ENCODE measurements at regions not wholly inside any gene's neighbourhood (a gene's known extent, or its start where the extent isn't known, plus 50 kb on each side); places are given as distances from the start of the nearest gene placed in this dataset.
"Not testable (repeated sequence)": the region's sequence is repeated elsewhere in the genome, so short reads cannot be mapped to it uniquely, and the experiment has no call there.

DNA sequence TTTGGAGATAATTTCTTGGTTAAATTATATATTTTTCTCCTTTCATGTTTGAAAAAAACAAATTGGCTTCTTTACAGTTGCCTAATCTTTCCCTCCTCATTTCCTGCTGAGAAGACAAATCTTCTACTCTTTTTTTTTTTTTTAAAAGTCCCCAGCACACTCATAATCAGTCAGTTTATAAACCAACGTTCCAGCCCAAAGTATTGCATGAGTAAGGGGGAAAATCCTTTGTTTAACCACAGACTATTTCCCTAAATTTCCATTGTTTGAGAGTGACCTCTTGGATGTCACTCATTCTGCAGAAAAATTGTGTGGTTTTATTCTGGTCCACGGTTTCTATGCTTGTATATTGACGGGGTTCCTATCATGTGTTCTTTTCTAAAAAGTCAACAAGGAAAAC is 55.1 kb upstream of the TLR4 start:
- DNase-seq = no peak

DNA sequence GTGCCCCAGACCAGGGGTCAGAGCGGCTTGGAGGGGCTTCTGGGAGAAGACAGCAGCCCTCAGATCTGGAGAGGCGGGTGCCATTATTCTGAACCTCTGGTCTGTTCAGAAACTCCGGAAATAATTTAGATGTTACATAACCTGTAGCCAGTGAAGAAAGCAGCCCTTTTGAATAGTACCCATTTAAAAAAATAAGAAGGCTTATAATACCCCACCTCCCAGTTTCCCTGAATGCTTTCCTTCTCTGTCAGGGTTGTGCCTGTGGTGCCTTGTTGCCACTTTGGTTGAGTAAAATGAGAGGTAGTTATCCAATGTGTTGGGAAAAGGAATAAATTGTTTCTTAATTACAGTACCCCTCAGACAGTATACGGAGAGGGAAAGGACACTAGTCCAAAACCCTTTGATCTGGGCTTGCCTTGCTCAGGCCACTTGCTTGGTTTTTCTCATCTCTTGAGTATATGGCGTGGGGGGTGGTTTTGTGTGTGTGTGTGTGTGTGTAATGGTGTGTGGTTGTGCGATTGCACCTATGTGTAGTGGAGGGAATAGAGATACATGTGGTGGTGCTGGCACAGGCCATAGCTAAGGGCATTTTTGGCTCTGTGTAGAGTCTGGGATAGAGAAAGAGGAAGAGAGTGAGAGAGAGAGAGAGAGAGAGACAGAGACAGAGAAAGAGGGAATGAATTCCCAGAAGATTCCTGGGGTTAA is 59.1 kb upstream of the TLR4 start:
- no peak for DNase-seq

DNA sequence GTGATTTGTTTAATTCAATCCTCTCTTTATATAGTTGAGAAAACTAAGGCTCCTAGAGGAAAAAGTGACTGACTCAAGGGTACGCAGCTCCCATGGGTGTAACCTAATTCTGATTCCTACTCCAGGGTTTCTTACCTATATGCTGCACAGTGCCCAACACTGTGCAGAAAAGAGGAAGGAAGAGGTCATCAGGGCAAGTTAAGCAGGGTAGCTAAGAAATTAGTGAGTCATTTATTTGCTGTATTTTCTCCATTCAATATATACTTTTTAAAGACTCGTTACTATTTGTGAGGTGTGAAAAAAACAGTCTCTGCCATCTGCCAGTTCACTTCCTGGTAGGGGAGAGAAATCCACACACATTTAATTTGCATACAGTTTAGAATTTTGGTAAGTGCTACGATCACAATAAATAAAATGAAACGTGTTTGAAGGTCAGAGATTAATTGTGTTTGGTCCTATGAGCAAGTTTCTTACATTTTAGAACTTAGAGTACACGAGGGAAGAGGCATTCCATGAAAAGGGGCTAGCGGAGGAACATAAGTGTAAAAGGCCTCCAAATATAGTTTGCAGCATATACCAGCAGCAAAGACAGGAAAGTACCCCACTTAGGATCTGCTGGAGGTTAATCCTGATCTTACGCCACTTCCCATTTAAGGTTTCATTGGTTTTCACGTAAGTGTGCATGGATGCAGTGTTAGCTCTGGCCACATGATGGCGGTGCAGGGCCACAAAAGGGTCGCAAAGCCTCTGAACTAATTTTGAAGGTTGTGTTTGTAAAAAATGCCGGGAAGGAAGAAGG is 59.9 kb upstream of the TLR4 start:
- peak; percentile 58 for DNase-seq

DNA sequence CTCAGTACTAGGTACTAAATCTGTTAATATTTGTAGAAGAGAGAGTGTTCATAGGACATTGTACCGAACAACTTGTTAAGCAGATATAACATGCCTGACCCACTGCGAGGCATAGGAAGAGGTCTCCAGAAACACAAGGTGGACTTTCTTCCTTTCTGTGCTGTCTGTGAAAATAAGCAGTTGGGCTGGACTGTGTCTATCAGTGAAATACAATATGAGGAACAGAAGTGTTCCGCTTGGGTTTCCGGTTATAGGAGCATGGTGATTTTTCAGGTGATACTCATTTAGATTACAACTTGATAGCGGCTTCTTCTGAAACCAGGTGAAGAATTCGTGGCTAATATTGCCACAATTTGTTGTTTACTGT is 60.9 kb upstream of the TLR4 start:
- DNase-seq = no peak

DNA sequence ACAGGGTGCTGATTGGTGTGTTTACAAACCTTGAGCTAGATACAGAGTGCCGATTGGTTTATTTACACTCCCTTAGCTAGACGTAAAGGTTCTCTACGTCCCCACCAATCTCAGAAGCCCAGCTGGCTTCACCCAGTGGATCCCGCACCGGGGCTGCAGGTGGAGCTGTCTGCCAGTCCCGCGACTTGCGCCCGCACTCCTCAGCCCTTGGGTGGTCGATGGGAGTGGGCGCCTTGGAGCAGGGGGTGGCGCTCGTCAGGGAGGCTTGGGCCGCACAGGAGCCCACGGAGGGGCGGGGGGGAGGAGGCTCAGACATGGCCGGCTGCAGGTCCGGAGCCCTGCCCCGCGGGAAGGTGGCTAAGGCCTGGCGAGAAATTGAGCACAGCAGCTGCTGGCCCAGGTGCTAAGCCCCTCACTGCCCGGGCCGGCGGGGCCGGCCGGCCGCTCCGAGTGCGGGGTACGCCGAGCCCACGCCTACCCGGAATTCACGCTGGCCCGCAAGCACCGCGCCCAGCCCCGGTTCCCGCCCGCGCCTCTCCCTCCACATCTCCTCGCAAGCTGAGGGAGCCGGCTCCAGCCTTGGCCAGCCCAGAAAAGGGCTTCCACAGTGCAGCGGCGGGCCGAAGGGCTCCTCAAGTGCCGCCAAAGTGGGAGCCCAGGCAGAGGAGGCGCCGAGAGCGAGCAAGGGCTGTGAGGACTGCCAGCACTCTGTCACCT is 61.5 kb upstream of the TLR4 start:
- not testable (repeated sequence) for DNase-seq

DNA sequence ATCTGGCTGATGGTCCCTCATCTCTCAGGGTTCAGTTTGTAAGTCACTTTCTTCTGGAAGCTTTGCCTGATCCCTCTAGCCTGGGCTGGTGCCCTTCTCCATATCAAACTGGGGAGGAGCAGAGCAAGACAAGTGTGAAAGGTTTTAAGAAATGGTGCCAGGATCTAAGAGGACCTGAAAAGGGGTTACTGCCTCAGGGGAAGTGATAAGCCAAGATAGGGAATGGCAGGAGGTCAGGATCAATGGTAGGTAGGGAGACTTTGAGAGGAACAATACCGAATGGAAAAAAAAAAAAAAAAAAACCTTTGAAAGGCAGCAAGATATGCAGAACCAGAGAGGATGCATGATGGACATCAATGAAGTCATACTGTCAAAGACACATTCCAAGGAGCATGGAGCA is 67.5 kb upstream of the TLR4 start:
- no peak for DNase-seq

DNA sequence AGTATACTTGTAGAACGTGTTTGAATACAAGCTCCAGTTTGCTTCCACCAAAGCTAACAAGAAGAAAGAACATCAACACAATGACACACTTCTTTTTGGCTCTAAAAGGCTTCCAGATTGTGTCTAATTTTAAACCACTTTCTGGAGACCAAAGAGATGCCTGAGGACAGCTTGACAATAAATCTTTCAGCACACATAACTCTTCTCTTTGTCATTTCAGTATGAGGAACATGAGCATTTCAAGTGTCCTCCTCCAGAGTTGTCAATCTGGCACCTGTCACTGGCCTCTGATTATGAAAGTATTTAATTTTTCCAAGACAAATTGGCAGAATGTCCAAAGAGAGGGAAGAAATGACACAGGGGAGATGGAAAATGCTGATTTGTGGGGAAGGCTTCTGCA is 79.0 kb upstream of the TLR4 start:
- no peak for DNase-seq

DNA sequence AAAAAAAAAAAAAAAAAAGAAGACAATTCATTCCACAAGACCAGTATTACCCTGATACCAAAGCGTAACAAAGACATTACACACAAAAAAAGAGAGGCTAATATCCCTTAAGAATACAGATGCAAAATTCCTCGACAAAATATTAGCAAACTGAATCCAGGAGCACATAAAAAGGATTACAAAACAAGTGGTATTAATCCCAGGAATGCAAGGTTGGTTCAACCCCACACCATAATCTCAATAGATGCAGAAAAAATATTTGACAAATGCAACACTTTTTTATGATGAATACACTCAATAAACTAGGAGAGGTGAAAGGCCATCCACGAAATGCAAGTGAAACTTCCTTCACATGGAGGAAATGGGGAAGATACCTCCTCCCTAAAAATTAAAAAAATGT is 80.1 kb upstream of the TLR4 start:
- DNase-seq = no peak

DNA sequence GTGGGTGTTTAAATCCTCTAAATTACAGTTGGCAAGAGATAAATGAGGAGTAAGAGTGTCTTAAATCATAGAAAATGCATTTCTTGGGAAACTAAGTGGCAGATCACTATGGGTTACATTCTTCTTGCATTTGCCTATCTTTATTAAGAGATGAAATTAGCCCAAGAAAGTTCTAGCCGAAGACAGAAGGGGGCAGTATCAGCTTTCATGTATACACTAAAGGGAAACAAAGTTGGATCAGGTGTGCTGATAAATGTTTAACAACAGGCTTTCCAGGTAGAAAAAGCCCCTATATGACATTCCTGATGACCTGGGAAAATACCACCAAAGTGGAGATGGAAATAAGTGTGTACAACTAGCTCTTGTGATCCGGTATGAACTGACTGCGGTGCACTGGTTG is 81.9 kb upstream of the TLR4 start:
- DNase-seq = no peak

DNA sequence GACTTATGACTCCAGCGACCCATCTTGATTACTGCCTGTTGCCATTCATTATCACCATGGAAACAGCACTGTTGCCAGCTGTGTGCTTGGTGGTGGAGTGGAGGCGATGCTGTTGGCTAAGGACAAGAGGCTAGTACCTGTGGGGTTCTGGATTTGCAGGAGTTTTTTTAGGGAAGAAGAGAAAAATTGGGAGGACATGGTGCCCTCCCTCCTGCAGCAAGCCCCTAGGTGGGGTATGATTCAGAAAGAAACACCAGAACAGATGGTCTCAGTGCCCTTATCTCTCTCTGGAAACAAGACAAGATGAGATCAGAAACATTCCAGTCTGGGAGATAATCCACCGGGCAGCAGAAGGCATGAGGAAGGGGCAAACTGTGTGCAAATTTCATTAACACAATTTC is 87.8 kb upstream of the TLR4 start:
- DNase-seq = no peak

DNA sequence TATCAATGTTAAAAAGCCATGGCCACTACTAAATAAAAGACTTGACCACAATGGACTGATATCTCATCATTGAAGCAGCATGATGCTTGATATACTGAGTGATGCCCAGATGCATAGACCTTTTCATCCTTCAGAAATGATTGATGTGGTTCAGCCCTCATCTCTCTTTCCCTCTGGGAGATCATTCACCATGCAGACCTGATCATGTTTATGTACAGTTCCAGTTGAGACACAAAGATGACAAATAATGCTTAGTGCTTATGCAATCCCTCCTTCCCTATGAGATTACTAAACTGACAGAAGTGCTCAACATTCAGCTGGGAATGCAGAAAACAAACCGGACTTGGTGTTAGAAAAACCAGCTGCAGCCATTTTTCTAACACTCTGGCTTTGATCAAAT is 91.9 kb upstream of the TLR4 start:
- DNase-seq = no peak

DNA sequence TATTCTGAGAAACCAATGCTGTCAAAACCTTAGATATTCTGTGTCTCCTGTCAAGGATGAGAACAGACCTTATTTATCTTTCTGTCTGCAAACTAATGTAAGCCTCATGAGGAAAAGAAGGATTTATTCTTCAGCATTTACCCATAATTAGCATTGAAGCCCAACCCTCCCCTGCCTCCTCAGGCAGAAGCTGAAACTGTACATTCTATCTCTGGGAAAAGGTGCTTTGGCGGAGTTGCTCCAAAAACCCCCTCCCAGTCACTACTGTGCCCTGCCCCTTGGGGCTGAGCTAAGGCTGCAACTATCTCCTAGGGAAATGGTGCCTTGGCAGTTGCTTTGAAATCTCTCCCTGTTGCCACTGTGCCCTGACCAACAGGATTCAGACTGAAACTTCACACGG is 106.2 kb upstream of the TLR4 start:
- DNase-seq = no peak

DNA sequence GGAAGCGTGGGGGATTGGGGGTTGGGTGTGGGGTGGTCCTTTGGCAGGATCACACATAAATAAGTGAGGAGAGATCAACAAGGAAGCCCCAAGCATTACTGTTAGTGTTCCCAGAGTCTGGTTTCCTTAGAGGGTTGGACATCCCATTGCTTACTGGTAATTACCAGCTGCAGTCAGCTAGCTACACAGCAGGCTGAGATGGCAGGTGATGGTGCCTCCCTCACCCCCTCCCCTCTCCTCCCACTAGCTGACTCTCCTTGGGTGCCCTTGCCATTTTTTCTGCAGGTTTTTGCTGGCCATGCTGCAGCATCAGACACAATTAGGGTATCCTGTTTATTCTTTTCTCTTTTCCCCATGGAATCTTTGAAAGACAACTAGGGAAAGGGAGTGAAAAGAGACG is 107.5 kb upstream of the TLR4 start:
- no peak for DNase-seq

DNA sequence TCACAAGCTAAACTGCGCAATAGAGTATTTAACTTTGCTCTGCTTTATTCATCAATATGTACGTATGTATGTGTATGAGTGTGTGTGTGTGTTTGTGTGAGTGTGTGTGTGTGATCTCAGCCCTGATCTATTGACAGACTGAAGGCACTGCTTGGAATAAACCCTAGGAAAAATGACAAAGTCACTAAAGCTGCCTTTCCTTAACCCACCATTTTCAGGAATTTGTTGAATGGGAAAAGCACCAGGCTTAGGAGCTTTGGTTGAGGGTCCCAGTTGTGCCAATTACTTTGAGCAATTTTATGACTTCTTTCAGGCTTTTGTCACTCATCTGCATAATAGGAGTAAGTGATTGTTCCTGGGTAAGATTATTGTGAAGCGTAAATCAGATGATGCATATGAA is 108.6 kb upstream of the TLR4 start:
- no peak for DNase-seq

DNA sequence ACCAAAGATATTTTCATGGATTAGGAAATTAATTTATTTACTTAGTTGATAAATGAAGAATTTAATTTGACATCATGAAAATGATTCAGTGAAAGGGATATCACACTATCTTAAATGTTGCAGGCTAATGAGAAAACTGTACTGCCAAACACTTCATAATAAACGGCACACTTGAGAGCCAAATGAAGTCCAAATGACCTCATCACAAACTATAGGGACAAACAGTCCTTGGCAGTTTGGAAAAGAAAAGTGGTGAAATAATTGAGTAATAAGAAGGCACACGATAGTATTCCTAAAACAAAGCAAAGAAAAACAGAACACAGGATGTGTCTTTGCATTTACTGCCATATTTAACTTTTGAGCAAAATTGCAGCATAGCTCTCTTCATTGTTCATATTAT is 116.9 kb upstream of the TLR4 start:
- no peak for DNase-seq

DNA sequence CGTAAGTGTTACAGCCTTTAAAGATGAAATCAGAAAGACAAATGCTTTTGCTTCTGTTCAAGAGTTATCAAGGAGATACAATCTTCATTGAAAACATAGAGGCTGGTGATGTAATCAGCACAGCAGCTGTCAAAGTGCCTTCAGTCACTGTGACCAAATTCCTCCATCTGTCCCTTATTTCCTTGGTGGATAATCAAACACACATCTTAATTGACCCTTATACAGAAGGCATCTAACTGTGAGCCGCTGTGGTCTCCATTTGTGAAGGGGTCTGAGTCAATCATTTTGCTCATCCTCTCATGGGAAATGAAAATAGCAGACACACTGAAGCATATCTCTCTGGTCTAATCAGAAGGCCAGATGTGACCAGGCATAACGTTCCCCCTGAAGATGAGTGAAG is 130.1 kb upstream of the TLR4 start:
- DNase-seq = no peak

DNA sequence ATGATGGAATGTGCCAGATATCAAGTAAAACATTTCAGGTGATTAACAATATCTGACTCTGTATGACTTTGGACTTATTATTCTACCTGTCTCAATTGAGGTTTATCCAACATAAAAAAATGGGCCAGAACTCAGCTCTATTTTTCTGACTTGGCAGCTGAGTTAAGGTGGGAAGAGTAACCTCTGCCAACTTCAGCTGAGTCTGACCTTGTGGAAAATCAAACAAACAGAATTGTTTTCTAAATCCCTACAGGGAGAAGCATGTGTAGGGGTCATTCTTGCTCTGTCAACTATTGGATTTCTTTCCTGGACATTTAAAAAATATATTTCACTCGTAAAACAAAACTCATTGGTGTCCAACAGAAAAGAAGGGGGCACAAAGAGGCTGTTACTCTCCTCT is 139.4 kb upstream of the TLR4 start:
- DNase-seq = no peak

DNA sequence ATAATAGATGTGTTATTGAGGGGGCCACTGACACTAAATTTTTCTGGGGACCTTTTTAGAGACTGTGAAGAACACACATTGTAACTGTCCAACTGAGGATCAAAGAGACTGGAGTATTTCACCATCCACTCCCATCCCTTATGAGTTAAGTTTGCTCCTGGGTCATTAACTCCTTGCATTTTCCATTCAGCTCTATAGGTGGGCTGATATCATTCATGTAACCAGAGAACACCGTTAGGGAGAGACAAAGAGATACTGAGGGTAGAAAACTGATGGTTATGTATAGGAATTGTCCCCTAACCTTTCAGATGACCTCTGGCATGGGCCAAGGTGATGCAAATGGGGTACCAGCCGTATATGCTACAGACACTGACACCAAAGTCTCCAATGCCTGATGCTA is 142.4 kb upstream of the TLR4 start:
- no peak for DNase-seq

DNA sequence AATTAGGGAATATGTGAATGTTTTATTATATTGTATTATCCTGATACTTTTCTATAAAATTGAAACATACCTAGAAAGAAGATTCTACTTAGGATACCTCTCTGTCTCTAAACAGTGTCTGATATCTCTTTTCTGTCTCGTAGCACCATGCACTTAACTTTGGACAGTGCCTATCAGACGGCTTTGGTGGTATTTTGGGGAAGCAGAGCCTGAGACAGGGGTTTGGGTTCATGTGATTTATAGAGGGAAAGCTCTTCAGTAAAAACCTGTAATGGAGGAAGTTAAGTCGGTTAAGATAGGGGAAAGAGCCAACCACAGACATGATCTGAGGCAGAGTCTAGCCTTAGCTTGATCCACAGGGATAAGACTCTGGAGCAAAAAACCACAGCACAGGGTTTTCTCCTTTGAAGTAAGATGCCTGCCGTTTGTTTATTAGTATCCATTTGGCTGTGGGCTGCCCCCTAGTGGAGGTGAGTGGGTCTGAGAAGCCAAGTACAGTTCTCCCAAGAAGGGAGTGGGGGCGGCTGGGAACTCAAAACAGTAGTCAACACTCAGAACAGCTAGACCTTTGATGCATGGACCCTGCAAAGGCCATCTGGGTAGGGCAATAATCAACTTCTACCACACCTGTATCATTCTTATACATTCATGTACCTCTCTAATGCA is 141.2 kb upstream of the ASTN2 start:
- peak; percentile 32 for DNase-seq

DNA sequence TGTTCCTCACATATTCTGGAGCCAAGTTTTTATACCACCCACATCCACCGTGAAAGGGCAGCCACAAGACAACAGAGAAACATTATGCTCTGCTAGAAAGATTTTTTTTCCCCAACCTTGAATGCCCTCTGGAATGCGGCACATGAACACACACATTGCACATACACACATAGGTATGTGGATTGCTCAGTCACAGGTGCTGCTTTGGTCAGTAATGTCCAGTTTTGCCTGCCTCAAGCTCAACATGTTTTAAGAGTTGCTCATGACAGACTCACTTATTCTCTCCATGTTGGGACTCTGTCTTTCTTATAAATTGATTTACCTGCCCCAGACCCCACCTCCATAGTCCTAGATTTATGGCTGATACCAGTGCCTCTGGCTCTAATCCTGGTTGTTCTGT is 138.0 kb upstream of the ASTN2 start:
- DNase-seq = no peak

DNA sequence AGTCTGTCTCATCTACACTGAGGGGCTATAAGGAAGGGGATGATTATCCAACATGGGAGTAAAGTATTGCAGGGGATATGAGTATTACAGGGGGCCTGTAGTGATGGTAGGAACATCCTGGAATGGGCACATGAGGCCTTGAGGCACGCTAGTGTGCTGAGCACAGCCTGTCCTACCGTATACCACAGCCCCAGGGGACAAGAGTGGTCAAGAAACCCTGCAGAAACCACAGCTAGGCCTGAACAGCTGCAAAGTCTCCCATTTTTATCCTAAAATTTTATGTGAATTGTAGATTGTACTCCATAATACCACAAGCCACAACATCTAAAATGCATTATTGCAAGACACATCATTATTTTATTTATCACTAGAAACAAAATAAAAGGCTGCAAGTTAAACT is 136.3 kb upstream of the ASTN2 start:
- DNase-seq = no peak

DNA sequence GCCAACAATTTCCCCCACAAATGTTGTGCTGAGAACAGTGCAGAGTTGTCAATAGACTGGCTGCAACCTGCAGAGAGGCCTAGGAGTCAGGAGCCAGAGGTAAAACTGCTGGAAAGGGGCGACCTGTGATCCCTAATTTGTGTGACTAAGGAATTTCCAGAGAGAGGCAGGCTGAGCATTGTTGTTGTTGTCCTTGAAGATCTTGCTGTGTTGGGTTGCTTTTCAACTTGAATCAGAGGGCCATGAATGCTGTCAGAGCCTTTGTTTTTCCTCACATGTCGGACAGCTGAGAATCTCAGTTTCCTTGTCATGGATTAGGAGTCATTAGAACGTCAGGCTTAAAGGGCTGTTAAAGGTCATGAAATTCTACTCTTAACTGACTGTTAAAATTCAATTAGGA is 134.6 kb upstream of the ASTN2 start:
- no peak for DNase-seq

DNA sequence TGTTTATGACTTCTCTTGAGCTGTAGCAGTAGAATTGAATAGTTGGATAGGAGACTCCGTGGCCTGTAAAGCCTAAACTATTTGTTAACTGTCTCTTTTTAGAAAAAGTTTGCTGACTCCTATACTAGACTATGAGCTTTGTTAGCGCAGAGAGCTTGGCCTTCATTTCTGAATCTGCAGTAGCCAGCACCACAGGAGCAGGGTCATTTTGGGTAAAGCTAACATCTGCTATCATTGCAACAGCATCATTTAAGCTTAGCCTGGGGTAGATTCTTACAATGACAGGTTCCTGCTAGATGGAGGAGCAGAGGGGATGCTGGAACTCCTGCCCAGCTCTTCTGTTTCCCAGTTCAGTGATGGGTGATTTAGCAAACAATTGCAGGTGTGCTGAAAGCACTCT is 133.7 kb upstream of the ASTN2 start:
- DNase-seq = no peak

Measured in fibroblast of skin of scalp (primary cell).